ENCODE measurements at regions not wholly inside any gene's neighbourhood (a gene's known extent, or its start where the extent isn't known, plus 50 kb on each side); places are given as distances from the start of the nearest gene placed in this dataset.

DNA sequence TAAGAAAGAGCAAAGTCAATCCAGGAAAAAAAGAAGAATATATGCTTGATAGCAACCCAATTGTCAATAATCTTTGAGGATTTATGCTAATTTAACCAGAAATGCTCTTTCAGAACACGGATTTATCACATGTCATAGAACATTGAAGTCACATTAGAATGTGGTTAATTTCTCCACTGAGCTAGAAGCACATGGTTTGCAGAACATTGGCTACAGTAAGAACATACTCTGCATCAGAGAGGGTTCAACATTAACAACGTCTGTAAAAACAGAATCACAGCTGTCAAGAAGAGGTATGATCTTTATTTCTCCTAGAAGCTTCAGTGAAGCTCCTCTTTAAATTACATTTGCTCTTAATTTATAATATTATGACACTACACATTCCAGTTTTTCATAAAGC is 619.7 kb upstream of the AGTR1 start:
- ATAC-seq (no peak), DNase-seq (ENCODE audit: low read depth, low spot score) (no peak)
- H3K27ac ChIP-seq (ENCODE audit: low read length), result no peak overlapping the region
- in situ Hi-C loops (cut with HindIII; ENCODE audit: low pct_unique_long_range_greater_than_20kb, low sequenced_read_pairs) (no loop called here), intact Hi-C loops (cut with micrococcal nuclease; ENCODE audit: unreplicated experiment) (loop anchor here (5.0 kb wide), 1 partner anchor 956 kb away; no protein-coding TSS in a partner anchor)
- no peak for TF ChIP-seq SIN3A (IDR thresholded peaks at IDR 0.05; ENCODE audit: borderline replicate concordance, insufficient read depth, low read depth, low read length)
- TF ChIP-seq, protein P1, sequence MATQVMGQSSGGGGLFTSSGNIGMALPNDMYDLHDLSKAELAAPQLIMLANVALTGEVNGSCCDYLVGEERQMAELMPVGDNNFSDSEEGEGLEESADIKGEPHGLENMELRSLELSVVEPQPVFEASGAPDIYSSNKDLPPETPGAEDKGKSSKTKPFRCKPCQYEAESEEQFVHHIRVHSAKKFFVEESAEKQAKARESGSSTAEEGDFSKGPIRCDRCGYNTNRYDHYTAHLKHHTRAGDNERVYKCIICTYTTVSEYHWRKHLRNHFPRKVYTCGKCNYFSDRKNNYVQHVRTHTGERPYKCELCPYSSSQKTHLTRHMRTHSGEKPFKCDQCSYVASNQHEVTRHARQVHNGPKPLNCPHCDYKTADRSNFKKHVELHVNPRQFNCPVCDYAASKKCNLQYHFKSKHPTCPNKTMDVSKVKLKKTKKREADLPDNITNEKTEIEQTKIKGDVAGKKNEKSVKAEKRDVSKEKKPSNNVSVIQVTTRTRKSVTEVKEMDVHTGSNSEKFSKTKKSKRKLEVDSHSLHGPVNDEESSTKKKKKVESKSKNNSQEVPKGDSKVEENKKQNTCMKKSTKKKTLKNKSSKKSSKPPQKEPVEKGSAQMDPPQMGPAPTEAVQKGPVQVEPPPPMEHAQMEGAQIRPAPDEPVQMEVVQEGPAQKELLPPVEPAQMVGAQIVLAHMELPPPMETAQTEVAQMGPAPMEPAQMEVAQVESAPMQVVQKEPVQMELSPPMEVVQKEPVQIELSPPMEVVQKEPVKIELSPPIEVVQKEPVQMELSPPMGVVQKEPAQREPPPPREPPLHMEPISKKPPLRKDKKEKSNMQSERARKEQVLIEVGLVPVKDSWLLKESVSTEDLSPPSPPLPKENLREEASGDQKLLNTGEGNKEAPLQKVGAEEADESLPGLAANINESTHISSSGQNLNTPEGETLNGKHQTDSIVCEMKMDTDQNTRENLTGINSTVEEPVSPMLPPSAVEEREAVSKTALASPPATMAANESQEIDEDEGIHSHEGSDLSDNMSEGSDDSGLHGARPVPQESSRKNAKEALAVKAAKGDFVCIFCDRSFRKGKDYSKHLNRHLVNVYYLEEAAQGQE (IDR thresholded peaks at IDR 0.05; ENCODE audit: insufficient read depth in 1 of 2, low read depth in 2 of 2, low read length in 1 of 2), result no peak
- no peak for TF ChIP-seq TCF7L2 (IDR thresholded peaks at IDR 0.05; ENCODE audit: low read depth, low read length)
- no peak for TF ChIP-seq POLR2AphosphoS5 (IDR thresholded peaks at IDR 0.05; ENCODE audit: low read depth, low read length)
- TF ChIP-seq, protein P2, sequence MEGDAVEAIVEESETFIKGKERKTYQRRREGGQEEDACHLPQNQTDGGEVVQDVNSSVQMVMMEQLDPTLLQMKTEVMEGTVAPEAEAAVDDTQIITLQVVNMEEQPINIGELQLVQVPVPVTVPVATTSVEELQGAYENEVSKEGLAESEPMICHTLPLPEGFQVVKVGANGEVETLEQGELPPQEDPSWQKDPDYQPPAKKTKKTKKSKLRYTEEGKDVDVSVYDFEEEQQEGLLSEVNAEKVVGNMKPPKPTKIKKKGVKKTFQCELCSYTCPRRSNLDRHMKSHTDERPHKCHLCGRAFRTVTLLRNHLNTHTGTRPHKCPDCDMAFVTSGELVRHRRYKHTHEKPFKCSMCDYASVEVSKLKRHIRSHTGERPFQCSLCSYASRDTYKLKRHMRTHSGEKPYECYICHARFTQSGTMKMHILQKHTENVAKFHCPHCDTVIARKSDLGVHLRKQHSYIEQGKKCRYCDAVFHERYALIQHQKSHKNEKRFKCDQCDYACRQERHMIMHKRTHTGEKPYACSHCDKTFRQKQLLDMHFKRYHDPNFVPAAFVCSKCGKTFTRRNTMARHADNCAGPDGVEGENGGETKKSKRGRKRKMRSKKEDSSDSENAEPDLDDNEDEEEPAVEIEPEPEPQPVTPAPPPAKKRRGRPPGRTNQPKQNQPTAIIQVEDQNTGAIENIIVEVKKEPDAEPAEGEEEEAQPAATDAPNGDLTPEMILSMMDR (IDR thresholded peaks at IDR 0.05), result no peak
- H3K36me3 ChIP-seq (ENCODE audit: control insufficient read depth, insufficient read depth, low read length), result no peaks in the 10 kb centered on the region; the same call in 1 of the 2 replicates
- H3K27me3 ChIP-seq (ENCODE audit: control insufficient read depth, insufficient read depth, low read length), result no peaks in the 10 kb centered on the region
- CTCF ChIA-PET, result interaction anchor here (1.0 kb wide), 1 partner anchor 132 kb away, joined by 3 read pairs; no protein-coding TSS in a partner anchor
- BruUV-seq (replicated peaks), result no TSS peak
- POLR2A ChIA-PET, result no interaction called here
- no peaks in the 10 kb centered on the region for H3K9me3 ChIP-seq (ENCODE audit: control insufficient read depth, insufficient read depth, low read depth, low read length)
- H3K4me3 ChIP-seq (ENCODE audit: low read depth in 2 of 2, low read length in 2 of 2), result no peak overlapping the region
- no peaks in the 10 kb centered on the region; the same call in 1 of the 2 replicates for H3K4me1 ChIP-seq (ENCODE audit: control insufficient read depth, insufficient read depth, low read length)

DNA sequence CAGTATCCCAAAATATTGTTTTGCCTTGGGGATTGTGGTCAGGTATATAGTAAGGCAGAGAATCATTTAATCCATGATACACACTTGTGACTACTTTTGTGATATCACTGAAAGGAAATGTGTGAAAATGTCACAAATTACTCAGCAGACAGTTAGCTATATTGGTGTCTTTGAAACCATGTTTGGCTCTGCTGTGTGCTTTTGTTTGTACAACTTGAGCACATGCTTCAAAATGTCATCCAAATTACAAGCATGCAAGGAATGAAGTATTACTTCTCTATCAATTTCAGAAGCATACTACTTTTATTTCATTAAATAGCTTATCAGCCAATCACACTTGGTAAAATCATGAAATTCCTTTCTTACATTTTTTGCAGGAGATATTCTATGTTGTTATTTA is 619.0 kb upstream of the AGTR1 start:
- Histone ChIP-seq H3K9me3 (ENCODE audit: control insufficient read depth, insufficient read depth, low read depth, low read length) (no peaks in the 10 kb centered on the region), H3K36me3 (ENCODE audit: control insufficient read depth, insufficient read depth, low read length) (no peaks in the 10 kb centered on the region; the same call in 1 of the 2 replicates), H3K4me3 (ENCODE audit: low read depth in 2 of 2, low read length in 2 of 2) (no peak overlapping the region), H3K4me1 (ENCODE audit: control insufficient read depth, insufficient read depth, low read length) (no peaks in the 10 kb centered on the region; the same call in 1 of the 2 replicates), H3K27ac (ENCODE audit: low read length) (no peak overlapping the region), H3K27me3 (ENCODE audit: control insufficient read depth, insufficient read depth, low read length) (no peaks in the 10 kb centered on the region)
- no peak for DNase-seq (ENCODE audit: low read depth, low spot score)
- in situ Hi-C loops (cut with HindIII; ENCODE audit: low pct_unique_long_range_greater_than_20kb, low sequenced_read_pairs) (no loop called here), intact Hi-C loops (cut with micrococcal nuclease; ENCODE audit: unreplicated experiment) (loop anchor here (5.0 kb wide), 1 partner anchor 956 kb away; no protein-coding TSS in a partner anchor)
- no peak for ATAC-seq
- TF ChIP-seq TCF7L2 (IDR thresholded peaks at IDR 0.05; ENCODE audit: low read depth, low read length) (no peak), SIN3A (IDR thresholded peaks at IDR 0.05; ENCODE audit: borderline replicate concordance, insufficient read depth, low read depth, low read length) (no peak), POLR2AphosphoS5 (IDR thresholded peaks at IDR 0.05; ENCODE audit: low read depth, low read length) (no peak)
- TF ChIP-seq, protein P1 (IDR thresholded peaks at IDR 0.05; ENCODE audit: insufficient read depth in 1 of 2, low read depth in 2 of 2, low read length in 1 of 2), result no peak
- TF ChIP-seq, protein P2 (IDR thresholded peaks at IDR 0.05), result no peak
- no TSS peak for BruUV-seq (replicated peaks)
- CTCF ChIA-PET, result no interaction called here
- POLR2A ChIA-PET, result no interaction called here

Measured in Panc1 (cell line).